Right lobe of liver (tissue), 6 donors: ENCODE measurements at regions not wholly inside any gene's neighbourhood (a gene's known extent, or its start where the extent isn't known, plus 50 kb on each side); places are given as distances from the start of the nearest gene placed in this dataset.

Source experiments
- ATAC-seq, 4 donors: fragments of 200-7000 bp; cut with Tn5 transposase; one replicate each; pipeline ENCODE4 v1.9.1; 2020; ENCODE audit warnings: mild to moderate bottlenecking in 4 of 4, moderate library complexity in 4 of 4
- DNase-seq, 3 donors: peaks; one replicate each; pipeline ENCODE4 v3.0.0-alpha.2; 2020
- H3K27ac ChIP-seq, 3 donors: fragments of 200-600 bp; one replicate each; pipeline ENCODE4 v1.8.0; 2022
- H3K27me3 ChIP-seq, 2 donors: fragments of 200-600 bp; one replicate each; pipeline ENCODE4 v1.8.0; 2022
- H3K36me3 ChIP-seq, 4 donors: fragments of 200-600 bp; sonication (generic) in 1 of 4; one replicate each; pipeline versions ENCODE4 v1.5.1 to v1.8.0; 2017 to 2022; ENCODE audit warnings: control low read depth in 1 of 4
- H3K4me1 ChIP-seq, 4 donors: fragments of 200-600 bp; sonication (generic) in 1 of 4; one replicate each; pipeline versions ENCODE4 v1.5.1 to v1.8.0; 2017 to 2022; ENCODE audit warnings: control low read depth in 1 of 4
- H3K4me3 ChIP-seq, 3 donors: fragments of 200-600 bp; one replicate each; pipeline ENCODE4 v1.8.0; 2022
- H3K9me3 ChIP-seq, 4 donors: fragments of 200-600 bp; sonication (generic) in 1 of 4; one replicate each; pipeline versions ENCODE4 v1.5.1 to v1.8.0; 2017 to 2022; ENCODE audit warnings: control low read depth in 1 of 4
- CTCF ChIP-seq, 4 donors: fragments of 200-600 bp in 3 of 4; fragments of 450-650 bp in 1 of 4; IDR thresholded peaks; one replicate each; pipeline versions ENCODE4 v1.5.1 to v1.8.0; 2016 to 2022; ENCODE audit warnings: antibody characterized with exemption in 4 of 4, mild to moderate bottlenecking in 2 of 4
- POLR2A ChIP-seq: fragments of 450-650 bp; IDR thresholded peaks from one replicate; pipeline ENCODE4 v1.6.1; 2017; ENCODE audit warnings: antibody characterized with exemption, mild to moderate bottlenecking
- WGBS: methylation state at CpG from one replicate; pipeline ENCODE4 v1.1.6; 2018; ENCODE audit warnings: low coverage, low lambda C conversion rate; ENCODE audit not compliant: insufficient coverage; ENCODE audit errors: missing lambda C conversion rate; 5-methylcytosine and 5-hydroxymethylcytosine counted together
- intact Hi-C, 2 donors: fragments of 100-400 bp; cut with DNase I; formaldehyde crosslinking; loops; one replicate each; pipeline versions ENCODE4 v1.11.2 to v1.14.1; 2022
- donor health status: DM: no; HTN: yes; CAD: no.
- donor health status: DM: no; HTN: no; CAD: no.
- donor health status: DM: no; HTN: no; CAD: no.
- donor health status: DM: no; HTN: yes; CAD: no.
- donor health status: DM: no; HTN: yes; CAD: no.

- no peaks in the 10 kb centered on the region for H3K27me3 ChIP-seq
- no peaks in the 10 kb centered on the region for H3K36me3 ChIP-seq
- H3K4me3 ChIP-seq, result no peak overlapping the region
- WGBS, result 50% methylated on average over 1 of the region's 1 CpG
- H3K27ac ChIP-seq, result no peak overlapping the region
- H3K9me3 ChIP-seq, result no peaks in the 10 kb centered on the region
- no peaks in the 10 kb centered on the region for H3K4me1 ChIP-seq
- TF ChIP-seq CTCF (IDR thresholded peaks at IDR 0.05) (no peak), POLR2A (no peak)
- intact Hi-C loops, result no loop called here
- ATAC-seq (no peak), DNase-seq (no peak)
Measured at GRCh38 chr15:46178138-46178537, 543.3 kb downstream of the SQOR start.

- intact Hi-C loops, result no loop called here
- Histone ChIP-seq H3K36me3 (no peaks in the 10 kb centered on the region), H3K27ac (no peak overlapping the region), H3K9me3 (no peaks in the 10 kb centered on the region), H3K27me3 (no peaks in the 10 kb centered on the region), H3K4me3 (no peak overlapping the region), H3K4me1 (no peaks in the 10 kb centered on the region)
- no peak for DNase-seq
- WGBS, result 56% methylated on average over 2 of the region's 2 CpGs
- TF ChIP-seq CTCF (IDR thresholded peaks at IDR 0.05), result no peak
- TF ChIP-seq POLR2A, result no peak
- no peak for ATAC-seq
Measured at GRCh38 chr15:46207341-46207740, 572.5 kb downstream of the SQOR start.

GRCh38 chr15:46213551-46213950, 578.7 kb downstream of the SQOR start:
- no peaks in the 10 kb centered on the region for H3K4me1 ChIP-seq
- no peak overlapping the region for H3K27ac ChIP-seq
- DNase-seq (no peak), ATAC-seq (no peak)
- intact Hi-C loops, result no loop called here
- H3K36me3 ChIP-seq, result no peaks in the 10 kb centered on the region
- no peaks in the 10 kb centered on the region for H3K27me3 ChIP-seq
- no peaks in the 10 kb centered on the region for H3K9me3 ChIP-seq
- TF ChIP-seq CTCF (IDR thresholded peaks at IDR 0.05) (no peak), POLR2A (no peak)
- H3K4me3 ChIP-seq, result no peak overlapping the region

GRCh38 chr15:46222826-46223225, 588.0 kb downstream of the SQOR start:
- TF ChIP-seq POLR2A (no peak), CTCF (IDR thresholded peaks at IDR 0.05) (no peak)
- Histone ChIP-seq H3K27me3 (no peaks in the 10 kb centered on the region), H3K9me3 (no peaks in the 10 kb centered on the region), H3K27ac (no peak overlapping the region), H3K4me1 (no peaks in the 10 kb centered on the region), H3K4me3 (no peak overlapping the region), H3K36me3 (no peaks in the 10 kb centered on the region)
- WGBS, result 39% methylated on average over 2 of the region's 2 CpGs
- ATAC-seq (no peak), DNase-seq (no peak)
- intact Hi-C loops, result no loop called here

GRCh38 chr15:46229263-46229662, 594.4 kb downstream of the SQOR start:
- intact Hi-C loops, result no loop called here
- no peaks in the 10 kb centered on the region for H3K36me3 ChIP-seq
- no peak for TF ChIP-seq CTCF (IDR thresholded peaks at IDR 0.05)
- no peak for TF ChIP-seq POLR2A
- no peak overlapping the region for H3K4me3 ChIP-seq
- 17% methylated on average over 1 of the region's 1 CpG for WGBS
- no peaks in the 10 kb centered on the region for H3K9me3 ChIP-seq
- no peak overlapping the region for H3K27ac ChIP-seq
- no peaks in the 10 kb centered on the region for H3K4me1 ChIP-seq
- no peak for DNase-seq
- ATAC-seq, result no peak
- no peaks in the 10 kb centered on the region for H3K27me3 ChIP-seq
